ENCODE measurements at regions not wholly inside any gene's neighbourhood (a gene's known extent, or its start where the extent isn't known, plus 50 kb on each side); places are given as distances from the start of the nearest gene placed in this dataset.

DNA sequence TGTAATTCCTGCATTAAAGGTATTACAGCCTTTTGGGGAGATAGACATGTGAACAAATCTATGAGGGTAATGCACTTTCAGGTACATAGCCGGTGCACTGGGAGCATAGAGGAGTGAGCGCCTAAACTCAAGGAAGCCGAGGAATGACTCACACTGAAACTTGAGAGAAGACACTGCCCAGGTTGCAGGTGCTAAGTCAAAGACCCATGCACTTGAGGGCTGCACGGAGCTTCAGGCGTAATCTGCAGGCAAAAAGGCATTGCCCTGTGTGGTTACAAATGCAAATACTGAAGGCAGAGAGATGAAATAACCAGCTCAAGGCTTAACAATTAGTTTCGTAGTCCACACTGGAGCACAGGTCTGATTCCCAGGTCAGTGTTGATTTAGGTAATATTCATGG, 51.0 kb upstream of the OSBPL3 start:
- H3K36me3 ChIP-seq (ENCODE audit: control insufficient read depth in 2 of 2, insufficient read depth in 2 of 2, low read length in 1 of 2): no peaks in the 10 kb centered on the region
- H3K27me3 ChIP-seq (ENCODE audit: control insufficient read depth in 1 of 2, insufficient read depth in 2 of 2, low read length in 2 of 2): no peaks in the 10 kb centered on the region
- H3K27ac ChIP-seq (ENCODE audit: low read depth in 2 of 2, low read length in 1 of 2): no peak overlapping the region
- H3K9me3 ChIP-seq (ENCODE audit: control insufficient read depth in 2 of 2, insufficient read depth in 1 of 2, low read depth in 1 of 2, low read length in 1 of 2): no peaks in the 10 kb centered on the region
- 71 to 75% methylated on average over 6 of the region's 6 CpGs for WGBS, 2 donors
- no peak overlapping the region for H3K4me3 ChIP-seq (ENCODE audit: low read depth in 1 of 2, low read length in 2 of 2)
- peaks cover 0 to 4% of the 10 kb centered on the region in 2 donors for H3K4me1 ChIP-seq (ENCODE audit: control insufficient read depth in 2 of 2, insufficient read depth in 2 of 2, low read length in 1 of 2)

Measured in esophagus (tissue), 2 donors.